GM21447 (cell line): ENCODE measurements at regions not wholly inside any gene's neighbourhood (a gene's known extent, or its start where the extent isn't known, plus 50 kb on each side); places are given as distances from the start of the nearest gene placed in this dataset.
"Not testable (repeated sequence)": the region's sequence is repeated elsewhere in the genome, so short reads cannot be mapped to it uniquely, and the experiment has no call there.

Experiments
- ATAC-seq: cut with Tn5 transposase; IDR thresholded peaks from one replicate; pipeline ENCODE4 v1.9.1; 2021; ENCODE audit not compliant: unreplicated experiment

GRCh38 chr2:34174506-34174905, 575.4 kb upstream of the FAM98A start:
- no peak for ATAC-seq

- no peak for ATAC-seq
Measured at GRCh38 chr2:34162231-34162630, 563.1 kb upstream of the FAM98A start.

DNA sequence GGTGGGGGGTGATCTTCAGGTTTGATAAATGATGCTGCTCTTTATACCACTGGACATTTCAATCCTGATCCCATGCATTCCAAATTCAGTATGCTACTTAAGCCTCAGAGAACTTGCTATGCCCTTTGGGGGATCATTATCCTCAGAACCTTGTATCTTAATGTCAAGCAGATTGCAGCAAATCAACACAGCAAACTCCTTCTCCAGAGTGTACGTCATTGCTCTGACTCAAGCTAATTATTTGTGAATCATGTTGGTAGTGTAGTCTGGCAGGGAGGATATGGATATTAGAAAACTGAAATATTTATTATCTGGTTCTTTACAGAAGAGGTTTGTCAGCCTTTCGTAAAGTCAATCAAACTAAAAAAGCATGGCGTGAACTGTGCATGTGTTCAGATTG, 562.5 kb upstream of the FAM98A start:
- no peak for ATAC-seq

DNA sequence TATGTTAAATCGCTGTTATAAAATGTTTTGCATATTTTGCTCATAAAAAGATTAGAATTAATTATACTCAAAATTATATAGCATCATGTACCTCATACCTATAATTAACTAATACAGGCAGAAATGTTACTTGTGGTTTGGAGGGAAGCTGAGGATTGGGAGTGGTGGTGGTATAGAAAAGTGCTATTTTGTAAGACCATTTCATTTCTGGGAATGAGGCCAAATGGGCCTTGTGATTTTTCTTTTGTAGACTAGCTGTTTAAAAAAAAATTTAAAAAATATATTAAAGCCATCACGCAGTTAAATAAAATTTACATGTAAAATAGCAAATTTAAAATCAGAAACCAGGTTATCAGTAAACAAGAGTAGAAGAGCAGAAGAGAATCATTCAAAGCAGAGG, 560.8 kb upstream of the FAM98A start:
- no peak for ATAC-seq

DNA sequence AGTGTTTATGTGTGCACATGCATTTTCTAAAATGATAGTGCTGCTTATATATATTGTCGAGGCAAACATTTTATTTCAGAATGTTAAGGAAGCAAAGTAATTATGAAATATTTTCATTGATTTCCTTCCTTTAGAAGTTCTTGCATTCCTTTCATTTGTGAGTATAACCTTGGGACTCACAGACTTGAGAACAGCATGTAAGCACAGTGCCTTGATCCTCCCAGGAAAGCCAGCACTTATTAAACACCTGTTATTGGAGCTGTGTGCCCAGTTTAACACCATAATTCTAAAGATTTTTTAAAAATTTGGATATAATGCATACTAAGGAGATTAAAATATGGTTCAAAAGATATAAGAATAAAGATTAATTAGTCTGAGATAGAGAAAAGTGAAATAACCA, 554.4 kb upstream of the FAM98A start:
- no peak for ATAC-seq

- no peak for ATAC-seq
Measured at GRCh38 chr2:34147780-34148179, 548.7 kb upstream of the FAM98A start.

- no peak for ATAC-seq
Measured at GRCh38 chr2:34143149-34143548, 544.0 kb upstream of the FAM98A start.

GRCh38 chr2:34142531-34143008, 543.5 kb upstream of the FAM98A start:
- ATAC-seq, result not testable (repeated sequence)

- ATAC-seq, result not testable (repeated sequence)
Measured at GRCh38 chr2:34133065-34133464, 534.0 kb upstream of the FAM98A start.

- ATAC-seq, result no peak
Measured at GRCh38 chr2:34126279-34126678, 527.2 kb upstream of the FAM98A start.

DNA sequence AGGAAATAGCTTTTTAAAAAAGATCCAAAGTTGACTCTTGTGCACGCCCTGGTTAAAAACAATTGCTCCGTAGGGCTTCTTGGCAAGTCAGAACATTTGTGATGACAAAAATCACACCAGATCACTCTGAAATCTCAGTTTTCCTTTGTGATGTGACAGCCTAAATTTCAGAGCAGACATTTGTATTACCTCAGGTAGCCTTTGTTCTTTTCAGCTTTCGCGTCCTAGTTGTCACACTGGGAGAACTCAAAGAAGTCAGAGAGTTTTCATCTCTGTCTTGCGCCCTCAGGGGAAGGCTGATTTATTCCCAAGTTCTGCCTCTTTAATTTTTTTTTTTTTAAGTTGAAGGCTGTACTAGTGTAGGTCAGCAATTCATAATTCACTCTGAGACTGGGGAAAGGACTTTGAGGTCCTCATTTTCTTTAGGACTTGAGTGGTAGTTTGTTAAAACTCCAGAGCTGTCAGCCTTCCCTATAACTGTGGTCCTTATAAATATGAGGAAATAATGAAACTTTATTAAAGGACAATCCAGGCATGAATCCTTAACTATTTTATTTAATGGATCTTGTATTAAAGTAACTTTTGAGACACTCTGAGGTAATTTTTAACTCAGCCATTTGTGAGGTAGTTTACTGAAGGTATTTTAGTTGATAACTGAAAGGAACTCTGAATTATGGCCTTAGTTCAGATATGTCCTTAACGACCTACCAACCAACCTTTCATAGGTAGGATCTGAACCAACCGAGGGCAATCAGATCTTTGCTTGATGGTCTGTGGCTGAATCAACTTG, 525.1 kb upstream of the FAM98A start:
- no peak for ATAC-seq

DNA sequence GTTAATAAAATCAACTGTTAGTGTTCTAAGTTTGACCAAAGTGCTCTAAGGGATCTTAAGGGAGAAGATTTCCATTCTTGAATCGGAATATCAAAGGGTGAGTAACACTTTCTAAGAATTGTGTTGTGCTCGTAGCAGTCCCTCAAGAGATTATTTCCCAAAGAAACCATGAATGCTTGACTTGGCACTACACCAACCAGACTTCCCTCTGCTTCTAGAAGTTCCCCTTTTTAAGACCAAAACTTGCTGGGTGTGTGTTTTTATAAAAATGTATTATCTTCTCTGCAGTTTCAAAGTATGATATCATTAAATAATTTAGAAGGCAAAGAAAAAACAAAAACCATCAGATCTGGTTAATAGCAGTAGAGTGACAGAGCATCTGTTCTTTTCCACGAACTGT, 522.0 kb upstream of the FAM98A start:
- no peak for ATAC-seq

DNA sequence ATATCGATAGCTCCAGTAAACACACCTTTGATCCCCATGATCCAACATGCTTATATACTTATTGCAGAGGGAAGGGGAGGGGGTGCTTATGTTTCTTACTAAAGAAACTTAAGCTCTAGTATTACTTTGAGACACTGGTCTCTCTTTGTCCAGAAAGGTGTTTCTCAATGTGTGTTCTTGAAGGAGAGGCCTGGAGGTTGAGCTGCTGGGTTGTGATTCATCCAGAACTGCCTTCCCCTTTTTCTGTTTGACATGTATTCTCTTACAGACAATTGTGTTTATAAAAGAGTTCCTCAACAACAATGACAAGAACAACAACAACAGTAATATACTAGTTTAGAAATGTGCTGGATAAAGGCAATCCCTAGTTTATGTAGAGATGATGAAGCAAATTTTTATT, 516.0 kb upstream of the FAM98A start:
- no peak for ATAC-seq

GRCh38 chr2:34112161-34112560, 513.1 kb upstream of the FAM98A start:
- no peak for ATAC-seq

- no peak for ATAC-seq
Measured at GRCh38 chr2:34110392-34110791, 511.3 kb upstream of the FAM98A start.

DNA sequence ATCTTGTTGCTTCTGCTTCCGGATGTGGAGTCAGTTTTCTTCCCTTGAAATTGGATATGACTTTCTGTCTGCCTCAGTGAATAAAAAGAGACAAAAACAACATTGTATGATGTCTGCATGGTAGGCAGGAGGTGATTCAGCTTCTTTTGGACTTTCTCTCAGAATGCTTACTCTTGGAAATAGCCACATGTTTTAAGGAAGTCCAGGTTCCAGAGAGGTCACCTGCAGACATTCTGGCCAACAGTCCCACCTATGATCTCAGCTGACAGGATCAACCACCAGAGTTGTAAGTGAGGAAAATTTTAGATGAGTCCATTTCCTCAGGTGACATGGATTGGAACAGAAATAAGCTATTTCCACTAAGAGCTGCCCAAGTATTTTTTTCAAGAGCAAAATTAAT, 508.7 kb upstream of the FAM98A start:
- no peak for ATAC-seq

DNA sequence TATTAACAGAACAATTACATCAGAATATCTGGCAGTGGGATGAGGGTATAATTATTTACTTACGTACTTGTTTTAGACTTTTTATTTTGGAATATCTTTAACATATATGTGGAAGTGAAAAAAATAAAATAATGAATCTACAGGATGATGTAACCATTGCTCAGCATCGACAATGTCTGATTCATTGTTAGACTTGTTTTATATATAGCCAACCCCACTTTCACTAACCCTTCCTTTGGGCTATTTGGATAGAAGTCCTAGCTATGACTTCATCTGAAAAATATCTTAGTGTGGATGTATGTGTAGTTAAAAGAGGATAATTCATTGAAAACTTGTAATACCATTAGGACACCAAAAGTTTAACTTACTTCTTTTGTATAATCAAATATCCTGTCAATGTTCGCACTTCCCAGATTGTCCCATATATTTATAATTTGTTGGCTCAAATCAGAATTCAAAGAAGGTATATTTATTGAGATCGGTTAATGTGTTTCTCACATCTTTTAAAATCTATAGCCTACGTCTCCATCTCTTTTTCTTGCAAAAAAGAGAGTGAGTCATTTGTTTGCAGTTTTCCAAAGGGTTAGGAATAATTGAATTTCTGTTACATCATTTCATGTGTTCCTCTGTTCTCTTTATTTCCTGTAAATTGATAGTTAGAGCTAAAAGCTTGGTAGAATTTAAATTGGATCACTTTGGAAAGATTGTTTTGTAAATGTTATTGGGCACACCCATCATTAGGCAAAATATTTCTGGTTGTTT, 506.1 kb upstream of the FAM98A start:
- no peak for ATAC-seq

DNA sequence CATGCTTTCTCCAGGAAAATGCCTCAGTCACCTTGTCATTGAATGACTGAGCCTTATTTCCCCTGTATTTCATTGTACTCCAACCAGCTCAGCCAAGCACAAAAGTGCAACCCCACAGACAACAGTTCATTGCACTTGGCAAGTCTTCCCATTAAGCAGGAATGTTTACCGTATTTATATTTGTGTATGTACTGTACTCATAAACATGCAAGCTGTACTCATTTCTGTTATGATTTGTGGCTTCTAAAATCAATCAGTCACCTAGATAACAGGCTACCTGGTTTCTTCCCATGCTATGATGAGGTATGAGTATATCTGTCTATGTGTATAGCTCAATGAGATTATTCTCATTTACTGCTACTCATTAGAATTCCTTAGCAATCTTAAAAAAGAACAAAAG, 505.5 kb upstream of the FAM98A start:
- ATAC-seq, result no peak

GRCh38 chr2:34103437-34103836, 504.3 kb upstream of the FAM98A start:
- no peak for ATAC-seq

DNA sequence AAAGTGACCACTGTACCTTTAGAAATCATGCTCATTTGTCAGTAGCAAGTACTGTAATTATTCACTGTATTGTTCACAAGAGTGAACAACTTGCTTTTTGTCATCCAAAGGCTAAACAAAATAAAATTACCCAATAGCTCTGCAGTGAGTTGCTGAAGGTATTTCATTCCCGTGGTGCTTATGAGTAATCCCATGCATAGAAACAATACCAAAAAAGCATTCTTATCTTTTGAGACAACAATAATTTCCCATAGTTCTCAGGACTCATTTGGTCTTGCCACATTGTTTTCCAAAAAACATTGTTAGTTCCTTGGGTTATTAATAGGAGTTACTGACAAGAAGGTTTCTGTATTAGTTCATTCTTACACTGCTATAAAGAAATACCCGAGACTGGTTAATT, 503.2 kb upstream of the FAM98A start:
- no peak for ATAC-seq

DNA sequence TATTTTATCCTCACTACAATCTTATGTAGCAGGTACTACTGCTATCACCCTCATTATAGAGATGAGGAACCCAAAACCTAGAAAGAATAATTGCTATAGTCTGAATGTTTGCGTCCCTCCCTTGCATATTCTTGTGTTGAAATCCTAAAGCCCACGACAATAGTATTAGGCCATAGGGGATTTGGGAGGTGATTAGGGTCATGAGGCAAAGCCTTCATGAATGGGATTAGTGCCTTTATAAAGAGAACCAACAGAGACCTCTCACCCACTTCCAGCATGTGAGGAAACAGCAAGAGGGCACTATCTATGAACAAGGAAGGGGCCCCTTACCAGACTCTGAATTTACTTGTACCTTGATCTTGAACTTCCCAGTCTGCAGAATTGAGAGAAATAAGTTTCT, 500.3 kb upstream of the FAM98A start:
- ATAC-seq, result no peak

GRCh38 chr2:34098256-34098655, 499.2 kb upstream of the FAM98A start:
- no peak for ATAC-seq
